Right hindlimb (tissue), 1 donor: ENCODE measurements at regions not wholly inside any gene's neighbourhood (a gene's known extent, or its start where the extent isn't known, plus 50 kb on each side); places are given as distances from the start of the nearest gene placed in this dataset.
"Not testable (repeated sequence)": the region's sequence is repeated elsewhere in the genome, so short reads cannot be mapped to it uniquely, and the experiment has no call there.

Experiments
- DNase-seq: peaks from one replicate; pipeline ENCODE4 v3.0.0-alpha.2; 2018

GRCh38 chr7:85710960-85711359 is 524.1 kb upstream of the SEMA3D start:
- no peak for DNase-seq

GRCh38 chr7:85708221-85708620 is 521.4 kb upstream of the SEMA3D start:
- no peak for DNase-seq

GRCh38 chr7:85705076-85705475 is 518.2 kb upstream of the SEMA3D start:
- no peak for DNase-seq

- DNase-seq = no peak
Measured at GRCh38 chr7:85703251-85704010, 516.6 kb upstream of the SEMA3D start.

GRCh38 chr7:85702348-85702747 is 515.5 kb upstream of the SEMA3D start:
- DNase-seq = no peak

- DNase-seq = no peak
Measured at GRCh38 chr7:85699482-85699881, 512.6 kb upstream of the SEMA3D start.

- DNase-seq = no peak
Measured at GRCh38 chr7:85695533-85695932, 508.7 kb upstream of the SEMA3D start.

GRCh38 chr7:85695041-85695440 is 508.2 kb upstream of the SEMA3D start:
- DNase-seq = no peak

GRCh38 chr7:85693326-85693725 is 506.5 kb upstream of the SEMA3D start:
- DNase-seq = no peak

GRCh38 chr7:85688712-85689111 is 501.9 kb upstream of the SEMA3D start:
- DNase-seq = no peak

GRCh38 chr7:85686401-85687181 is 499.7 kb upstream of the SEMA3D start:
- no peak for DNase-seq

GRCh38 chr7:85685901-85686300 is 499.0 kb upstream of the SEMA3D start:
- DNase-seq = no peak

- DNase-seq = no peak
Measured at GRCh38 chr7:85682833-85683620, 496.2 kb upstream of the SEMA3D start.

GRCh38 chr7:85681241-85681640 is 494.4 kb upstream of the SEMA3D start:
- DNase-seq = no peak

- not testable (repeated sequence) for DNase-seq
Measured at GRCh38 chr7:85675093-85675492, 488.2 kb upstream of the SEMA3D start.

GRCh38 chr7:85673876-85674275 is 487.0 kb upstream of the SEMA3D start:
- no peak for DNase-seq

- no peak for DNase-seq
Measured at GRCh38 chr7:85669225-85669624, 482.4 kb upstream of the SEMA3D start.

- DNase-seq = no peak
Measured at GRCh38 chr7:85664341-85664740, 477.5 kb upstream of the SEMA3D start.

- no peak for DNase-seq
Measured at GRCh38 chr7:85659364-85659763, 472.5 kb upstream of the SEMA3D start.

GRCh38 chr7:85655252-85655651 is 468.4 kb upstream of the SEMA3D start:
- DNase-seq = no peak

GRCh38 chr7:85644272-85644671 is 457.4 kb upstream of the SEMA3D start:
- DNase-seq = no peak

- DNase-seq = no peak
Measured at GRCh38 chr7:85641331-85641730, 454.5 kb upstream of the SEMA3D start.

- DNase-seq = no peak
Measured at GRCh38 chr7:85638394-85638793, 451.5 kb upstream of the SEMA3D start.

GRCh38 chr7:85634951-85635350 is 448.1 kb upstream of the SEMA3D start:
- no peak for DNase-seq
